CD4-positive, alpha-beta T cell (primary cell): ENCODE measurements at regions not wholly inside any gene's neighbourhood (a gene's known extent, or its start where the extent isn't known, plus 50 kb on each side); places are given as distances from the start of the nearest gene placed in this dataset.

Experiments used
- ATAC-seq: fragments of 200-7000 bp; cut with Tn5 transposase; one replicate; pipeline ENCODE4 v1.10.0; 2022; ENCODE audit warnings: mild to moderate bottlenecking; ENCODE audit not compliant: poor library complexity
- CTCF ChIA-PET: fragments of 350-600 bp; sonication (Branson Sonifier 250); formaldehyde crosslinking; loops from one replicate; lab custom pipeline; 2021; ENCODE audit warnings: antibody characterized with exemption, inconsistent platforms; lab: Charles Lee
- POLR2A ChIA-PET: fragments of 350-600 bp; sonication (Branson Sonifier 250); formaldehyde crosslinking; loops from one replicate; lab custom pipeline; 2021; ENCODE audit warnings: antibody characterized with exemption, inconsistent platforms; lab: Charles Lee
- DNase-seq, 14 experiments: peaks; one replicate each; pipeline ENCODE4 v3.0.0-alpha.2; 2013 to 2020; ENCODE audit warnings: mixed read lengths in 2 of 14
- H3K27ac ChIP-seq, 2 donors: one replicate each; pipeline versions ENCODE4 v1.5.1 to v1.7.0; 2013; ENCODE audit warnings: low read length in 2 of 2, low read depth in 1 of 2, mild to moderate bottlenecking in 1 of 2
- H3K27me3 ChIP-seq, 2 experiments: 1 replicate in 1 of 2; 2 replicates in 1 of 2; pipeline versions ENCODE4 v1.6.1 to v1.7.0; 2013; ENCODE audit warnings: low read length in 2 of 2, control low read depth in 1 of 2, mild to moderate bottlenecking in 1 of 2, moderate library complexity in 1 of 2; ENCODE audit not compliant: insufficient read depth in 2 of 2, control insufficient read depth in 1 of 2
- H3K36me3 ChIP-seq: one replicate; pipeline ENCODE4 v1.6.1; 2013; ENCODE audit warnings: low read length, control low read depth; ENCODE audit not compliant: insufficient read depth
- H3K4me1 ChIP-seq: one replicate; pipeline ENCODE4 v1.6.1; 2013; ENCODE audit warnings: low read length, control low read depth; ENCODE audit not compliant: insufficient read depth
- H3K4me3 ChIP-seq: one replicate; pipeline ENCODE4 v1.5.1; 2013; ENCODE audit warnings: mild to moderate bottlenecking, low read length, moderate library complexity
- H3K9me3 ChIP-seq, 2 experiments: 1 replicate in 1 of 2; 2 replicates in 1 of 2; pipeline versions ENCODE4 v1.6.1 to v1.7.0; 2013; ENCODE audit warnings: low read length in 2 of 2, mild to moderate bottlenecking in 2 of 2, control low read depth in 1 of 2, moderate library complexity in 1 of 2; ENCODE audit not compliant: control insufficient read depth in 1 of 2, insufficient read depth in 1 of 2
- H3K27ac Mint-ChIP-seq: one replicate; pipeline ENCODE4 v1.8.0; 2020; ENCODE audit warnings: mixed read lengths
- H3K27me3 Mint-ChIP-seq: one replicate; pipeline ENCODE4 v1.8.0; 2021; ENCODE audit warnings: mixed read lengths
- H3K36me3 Mint-ChIP-seq: one replicate; pipeline ENCODE4 v1.8.0; 2021; ENCODE audit warnings: low read depth, mixed read lengths
- H3K4me1 Mint-ChIP-seq: one replicate; pipeline ENCODE4 v1.8.0; 2021; ENCODE audit warnings: low read depth, mixed read lengths
- H3K4me3 Mint-ChIP-seq: one replicate; pipeline ENCODE4 v1.8.0; 2020; ENCODE audit warnings: mild to moderate bottlenecking, mixed read lengths
- H3K9me3 Mint-ChIP-seq: one replicate; pipeline ENCODE4 v1.8.0; 2020; ENCODE audit warnings: mixed read lengths
- intact Hi-C, 2 experiments: fragments of 100-400 bp; cut with DNase I in 1 of 2; cut with micrococcal nuclease in 1 of 2; formaldehyde crosslinking; loops; one replicate each; pipeline versions ENCODE4 v1.15.1 to v1.9.0; 2023 to 2025; cut with DNase I, micrococcal nuclease
- TF ChIP-seq, protein P1 (sequence below): fragments of 200-600 bp; IDR thresholded peaks from one replicate; pipeline ENCODE4 v1.8.0; 2022; ENCODE audit warnings: antibody characterized with exemption, mild to moderate bottlenecking

DNA sequence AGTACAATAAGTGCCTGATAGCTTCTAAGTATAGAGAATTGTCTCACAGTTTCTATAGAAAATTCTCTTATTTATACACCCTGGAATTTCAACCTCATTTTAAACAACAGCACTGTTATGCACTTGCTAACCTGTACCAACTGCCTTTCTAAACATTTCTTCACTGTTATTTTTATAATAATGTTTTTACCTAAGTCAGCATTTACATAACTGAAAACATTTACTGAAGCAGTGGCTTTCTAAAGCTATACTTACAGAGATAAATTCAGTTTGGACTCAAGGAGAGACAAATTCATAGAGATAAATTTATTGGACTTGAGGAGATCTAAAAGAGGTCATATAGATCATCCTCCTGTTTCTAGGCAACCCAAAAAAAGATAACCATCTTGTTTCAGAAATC lies 686.6 kb upstream of the FAT3 start:
- no peak for DNase-seq
- no peak overlapping the region for H3K4me3 Mint-ChIP-seq
- ATAC-seq, result no peak
- no peaks in the 10 kb centered on the region for H3K36me3 Mint-ChIP-seq
- TF ChIP-seq, protein P1, sequence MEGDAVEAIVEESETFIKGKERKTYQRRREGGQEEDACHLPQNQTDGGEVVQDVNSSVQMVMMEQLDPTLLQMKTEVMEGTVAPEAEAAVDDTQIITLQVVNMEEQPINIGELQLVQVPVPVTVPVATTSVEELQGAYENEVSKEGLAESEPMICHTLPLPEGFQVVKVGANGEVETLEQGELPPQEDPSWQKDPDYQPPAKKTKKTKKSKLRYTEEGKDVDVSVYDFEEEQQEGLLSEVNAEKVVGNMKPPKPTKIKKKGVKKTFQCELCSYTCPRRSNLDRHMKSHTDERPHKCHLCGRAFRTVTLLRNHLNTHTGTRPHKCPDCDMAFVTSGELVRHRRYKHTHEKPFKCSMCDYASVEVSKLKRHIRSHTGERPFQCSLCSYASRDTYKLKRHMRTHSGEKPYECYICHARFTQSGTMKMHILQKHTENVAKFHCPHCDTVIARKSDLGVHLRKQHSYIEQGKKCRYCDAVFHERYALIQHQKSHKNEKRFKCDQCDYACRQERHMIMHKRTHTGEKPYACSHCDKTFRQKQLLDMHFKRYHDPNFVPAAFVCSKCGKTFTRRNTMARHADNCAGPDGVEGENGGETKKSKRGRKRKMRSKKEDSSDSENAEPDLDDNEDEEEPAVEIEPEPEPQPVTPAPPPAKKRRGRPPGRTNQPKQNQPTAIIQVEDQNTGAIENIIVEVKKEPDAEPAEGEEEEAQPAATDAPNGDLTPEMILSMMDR, result no peak
- Histone ChIP-seq H3K9me3 (peaks cover 4 to 9% of the 10 kb centered on the region in 2 experiments), H3K36me3 (no peaks in the 10 kb centered on the region), H3K4me3 (no peak overlapping the region), H3K27me3 (no peaks in the 10 kb centered on the region), H3K27ac (no peak overlapping the region), H3K4me1 (no peaks in the 10 kb centered on the region)
- H3K4me1 Mint-ChIP-seq, result no peaks in the 10 kb centered on the region
- no peaks in the 10 kb centered on the region for H3K27me3 Mint-ChIP-seq
- intact Hi-C loops, result no loop called here
- H3K9me3 Mint-ChIP-seq, result peaks cover 7% of the 10 kb centered on the region
- ChIA-PET POLR2A (no interaction called here), CTCF (no interaction called here)
- no peak overlapping the region for H3K27ac Mint-ChIP-seq

DNA sequence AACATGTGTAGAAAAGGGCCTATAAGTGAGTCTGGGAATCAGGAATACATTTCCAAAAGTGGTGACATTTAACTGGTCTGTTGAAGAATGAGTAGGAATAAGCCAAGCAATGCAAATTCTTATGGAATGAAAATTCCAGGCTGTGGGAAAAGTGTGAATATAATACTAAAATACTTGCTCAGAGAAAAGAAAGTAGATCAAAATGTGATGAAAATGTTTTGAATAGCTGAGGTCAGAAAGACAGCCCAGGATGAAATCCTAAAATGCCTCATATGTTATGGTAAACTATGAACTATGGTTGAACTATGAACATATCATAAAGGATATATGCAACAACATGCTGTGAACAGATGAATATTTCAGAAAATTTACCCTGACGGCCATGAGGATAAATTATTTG lies 688.3 kb upstream of the FAT3 start:
- Mint-ChIP-seq H3K36me3 (no peaks in the 10 kb centered on the region), H3K4me1 (no peaks in the 10 kb centered on the region), H3K9me3 (peaks cover 7% of the 10 kb centered on the region), H3K27me3 (no peaks in the 10 kb centered on the region), H3K4me3 (no peak overlapping the region), H3K27ac (no peak overlapping the region)
- ChIA-PET POLR2A (no interaction called here), CTCF (no interaction called here)
- Histone ChIP-seq H3K9me3 (peaks cover 4% of the 10 kb centered on the region in 2 experiments), H3K4me3 (no peak overlapping the region), H3K4me1 (no peaks in the 10 kb centered on the region), H3K27ac (no peak overlapping the region), H3K27me3 (no peaks in the 10 kb centered on the region), H3K36me3 (no peaks in the 10 kb centered on the region)
- ATAC-seq, result no peak
- TF ChIP-seq, protein P1, result no peak
- intact Hi-C loops, result no loop called here
- no peak for DNase-seq

GRCh38 chr11:91528965-91529364 lies 695.7 kb upstream of the FAT3 start:
- TF ChIP-seq, protein P1, result no peak
- intact Hi-C loops, result no loop called here
- Mint-ChIP-seq H3K9me3 (peaks cover 22% of the 10 kb centered on the region), H3K27me3 (no peaks in the 10 kb centered on the region), H3K27ac (no peak overlapping the region), H3K36me3 (no peaks in the 10 kb centered on the region), H3K4me3 (no peak overlapping the region), H3K4me1 (no peaks in the 10 kb centered on the region)
- no peak overlapping the region for H3K4me3 ChIP-seq
- no peaks in the 10 kb centered on the region for H3K4me1 ChIP-seq
- ChIA-PET POLR2A (no interaction called here), CTCF (no interaction called here)
- no peak for DNase-seq
- no peaks in the 10 kb centered on the region for H3K36me3 ChIP-seq
- H3K27ac ChIP-seq, result no peak overlapping the region
- H3K27me3 ChIP-seq, result no peaks in the 10 kb centered on the region
- peaks cover 3 to 12% of the 10 kb centered on the region in 2 experiments for H3K9me3 ChIP-seq
- no peak for ATAC-seq
